GM18505 (cell line): ENCODE measurements at regions not wholly inside any gene's neighbourhood (a gene's known extent, or its start where the extent isn't known, plus 50 kb on each side); places are given as distances from the start of the nearest gene placed in this dataset.

ENCODE experiments used
- ATAC-seq: cut with Tn5 transposase; IDR thresholded peaks from one replicate; pipeline ENCODE4 v1.9.1; 2021; ENCODE audit not compliant: unreplicated experiment
- POLR2A ChIP-seq: IDR thresholded peaks from 4 replicates; pipeline ENCODE4 v1.6.1; 2011; ENCODE audit warnings: borderline replicate concordance; ENCODE audit not compliant: insufficient read depth, insufficient read length; ENCODE audit errors: extremely low read depth

DNA sequence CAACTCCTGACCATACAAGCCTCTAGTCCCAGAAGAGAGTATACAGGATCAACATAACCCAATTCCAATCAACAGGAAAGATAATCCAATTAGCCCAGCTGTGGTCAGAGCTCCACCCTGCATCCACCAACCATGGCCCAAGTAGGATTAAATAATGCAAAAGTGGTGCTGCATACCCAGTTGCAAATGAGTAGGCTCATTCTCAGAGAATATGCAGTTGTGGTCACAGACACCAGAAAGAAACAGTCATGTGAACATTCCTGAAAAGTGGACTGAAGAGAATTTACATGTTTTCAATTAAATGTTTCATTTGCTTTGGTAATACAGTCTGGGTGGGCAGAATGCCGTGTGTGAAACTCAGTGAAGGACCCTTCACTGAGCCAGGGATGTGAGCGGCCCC lies 167.2 kb upstream of the BMP4 start:
- ATAC-seq, result no peak
- no peak for TF ChIP-seq POLR2A

DNA sequence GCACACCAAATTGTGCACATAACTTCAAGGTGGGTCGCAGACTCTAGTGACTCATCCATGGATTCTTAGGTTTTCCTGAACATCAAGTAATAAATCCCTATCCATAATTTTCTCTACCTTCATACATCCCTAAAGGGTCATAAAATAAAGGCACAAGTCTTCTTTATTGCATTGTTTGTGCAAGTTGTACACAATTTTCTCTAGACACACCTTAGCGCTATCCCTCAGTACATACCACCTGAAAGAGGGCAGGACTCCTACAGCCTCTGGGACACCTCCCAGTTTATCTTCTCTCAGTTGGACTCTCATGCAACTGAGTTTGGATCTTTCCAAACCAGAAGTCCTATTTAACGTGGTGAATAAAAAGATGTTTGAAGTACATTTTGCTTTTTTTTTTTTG lies 168.5 kb upstream of the BMP4 start:
- ATAC-seq, result no peak
- TF ChIP-seq POLR2A, result no peak

DNA sequence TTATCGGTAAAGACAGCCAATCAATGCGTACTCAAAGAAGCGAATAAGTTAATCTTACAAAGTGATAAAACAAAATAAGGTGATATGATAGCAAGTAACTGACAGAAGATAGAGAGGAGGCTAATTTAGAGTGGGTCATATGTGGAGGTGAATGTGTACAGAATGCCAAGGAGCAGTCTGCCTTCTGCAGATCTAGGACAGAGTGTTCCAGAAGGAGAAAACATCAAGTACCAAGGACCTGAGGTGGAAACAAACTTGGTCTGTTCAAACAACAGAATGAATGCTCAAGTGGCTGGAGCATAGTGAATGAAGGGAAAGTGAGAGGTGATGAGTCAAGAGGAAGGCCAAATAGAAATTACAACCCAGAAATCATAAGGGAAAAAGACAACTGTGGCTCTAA lies 170.3 kb upstream of the BMP4 start:
- no peak for ATAC-seq
- no peak for TF ChIP-seq POLR2A

DNA sequence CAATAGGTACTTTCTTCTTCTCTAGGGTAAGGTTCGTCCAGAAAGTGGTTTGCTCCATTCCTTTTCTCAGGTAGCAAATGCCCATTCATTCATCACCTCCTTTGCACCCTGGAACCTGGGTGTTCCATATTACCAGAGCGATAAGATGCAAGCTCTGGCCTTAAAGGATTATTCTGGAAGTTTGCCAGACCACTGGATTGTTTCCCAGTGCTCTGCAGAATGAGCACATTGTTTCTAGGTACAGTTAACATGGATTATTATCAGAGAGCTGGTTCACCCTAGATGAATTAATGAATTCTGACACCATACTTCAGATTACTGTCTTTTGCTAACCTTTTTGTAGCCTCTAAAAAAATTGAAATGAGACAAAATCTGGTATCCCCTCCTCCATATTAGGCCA lies 170.9 kb upstream of the BMP4 start:
- TF ChIP-seq POLR2A, result no peak
- ATAC-seq, result no peak

DNA sequence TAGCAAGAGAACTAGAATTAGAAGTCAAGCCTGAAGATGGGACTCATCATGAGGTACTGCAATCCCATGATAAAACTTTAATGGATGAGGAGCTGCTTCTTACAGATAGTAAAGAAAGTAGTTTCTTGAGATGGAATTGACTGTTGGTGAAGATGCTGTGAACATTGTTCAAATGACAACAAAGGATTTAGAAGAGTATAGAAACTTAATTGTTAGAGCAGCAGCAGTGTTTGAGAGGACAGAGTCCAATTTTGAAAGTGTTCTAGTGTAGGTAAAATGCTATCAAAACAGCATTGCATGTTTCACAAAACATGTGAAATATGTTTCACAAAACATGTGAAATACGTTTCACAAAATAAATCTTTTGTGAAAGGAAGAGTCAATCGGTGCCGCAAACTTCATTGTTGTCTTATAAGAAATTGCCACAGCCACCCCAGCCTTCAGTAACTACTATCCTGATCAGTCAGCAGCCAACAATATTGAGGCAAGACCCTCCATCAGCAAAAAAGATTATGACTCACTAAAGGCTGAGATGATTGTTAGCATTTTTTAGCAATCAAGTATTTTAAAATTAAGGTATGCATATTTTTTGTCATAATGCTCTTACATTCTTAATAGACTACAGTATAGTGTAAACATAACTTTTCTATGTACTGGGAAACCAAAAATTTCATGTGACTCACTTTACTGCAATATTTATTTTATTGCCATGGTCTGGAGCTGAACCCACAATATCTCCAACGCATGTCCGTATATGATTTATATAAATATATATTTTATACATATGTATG lies 173.4 kb upstream of the BMP4 start:
- TF ChIP-seq POLR2A, result no peak
- no peak for ATAC-seq

DNA sequence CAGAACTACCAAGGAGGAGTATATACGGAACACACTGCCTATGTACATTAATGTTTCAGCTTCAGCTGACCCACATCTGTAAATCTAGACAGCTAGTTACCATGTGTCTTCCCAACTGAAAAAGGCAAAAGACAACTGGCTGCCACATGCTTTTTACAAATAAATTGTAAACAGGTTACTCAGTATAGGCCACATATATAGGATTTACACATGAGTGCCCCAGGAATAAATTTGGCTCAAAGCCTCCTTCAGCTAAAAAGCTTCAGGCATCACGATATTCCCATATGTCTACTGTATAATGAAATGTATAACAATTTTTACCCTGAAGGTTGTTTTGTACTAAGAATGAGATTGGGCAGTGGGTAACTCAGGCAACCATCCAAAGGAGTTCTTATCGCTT lies 175.9 kb upstream of the BMP4 start:
- no peak for ATAC-seq
- TF ChIP-seq POLR2A, result no peak

DNA sequence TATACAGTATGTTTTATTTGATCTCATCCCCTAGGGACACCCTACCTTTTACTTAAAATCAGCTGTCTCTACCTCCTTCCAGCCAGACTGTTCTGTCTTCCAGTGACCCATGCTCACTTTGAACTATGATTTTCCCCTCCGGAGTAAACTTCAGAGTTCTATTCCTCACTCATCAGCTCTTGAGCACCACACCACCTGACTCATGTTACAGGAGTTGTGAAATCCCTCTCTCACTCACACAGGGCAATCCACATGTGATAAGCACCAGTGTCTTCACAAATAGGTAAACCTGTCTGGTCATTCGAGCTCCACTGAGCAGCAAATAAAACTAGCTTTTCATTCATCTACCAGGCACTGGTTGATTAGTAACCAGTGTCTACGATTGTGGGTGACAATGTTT lies 177.3 kb upstream of the BMP4 start:
- ATAC-seq, result no peak
- TF ChIP-seq POLR2A, result no peak

DNA sequence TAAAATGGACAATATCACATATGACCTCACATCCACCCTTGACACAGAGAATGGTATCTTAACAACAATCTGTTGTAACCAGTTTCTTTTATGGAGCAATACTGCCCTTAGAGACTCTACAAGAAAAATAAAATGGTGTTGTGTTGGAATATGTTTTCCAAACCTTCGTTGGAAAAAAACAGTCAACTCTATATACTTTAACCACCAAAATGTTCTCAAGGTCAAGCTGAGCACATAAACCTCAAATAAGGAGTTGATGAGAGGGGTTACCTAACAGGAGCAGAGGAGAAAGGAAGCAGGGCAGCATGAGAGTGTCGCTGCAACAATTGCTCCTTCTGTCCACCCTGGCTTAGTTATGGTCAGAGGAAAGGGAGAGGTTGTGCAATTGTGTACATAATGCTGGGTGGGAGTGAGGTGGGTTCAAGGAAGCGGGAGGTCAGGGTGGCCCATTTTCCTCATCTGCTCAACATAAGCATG lies 179.2 kb upstream of the BMP4 start:
- no peak for ATAC-seq
- TF ChIP-seq POLR2A, result no peak

DNA sequence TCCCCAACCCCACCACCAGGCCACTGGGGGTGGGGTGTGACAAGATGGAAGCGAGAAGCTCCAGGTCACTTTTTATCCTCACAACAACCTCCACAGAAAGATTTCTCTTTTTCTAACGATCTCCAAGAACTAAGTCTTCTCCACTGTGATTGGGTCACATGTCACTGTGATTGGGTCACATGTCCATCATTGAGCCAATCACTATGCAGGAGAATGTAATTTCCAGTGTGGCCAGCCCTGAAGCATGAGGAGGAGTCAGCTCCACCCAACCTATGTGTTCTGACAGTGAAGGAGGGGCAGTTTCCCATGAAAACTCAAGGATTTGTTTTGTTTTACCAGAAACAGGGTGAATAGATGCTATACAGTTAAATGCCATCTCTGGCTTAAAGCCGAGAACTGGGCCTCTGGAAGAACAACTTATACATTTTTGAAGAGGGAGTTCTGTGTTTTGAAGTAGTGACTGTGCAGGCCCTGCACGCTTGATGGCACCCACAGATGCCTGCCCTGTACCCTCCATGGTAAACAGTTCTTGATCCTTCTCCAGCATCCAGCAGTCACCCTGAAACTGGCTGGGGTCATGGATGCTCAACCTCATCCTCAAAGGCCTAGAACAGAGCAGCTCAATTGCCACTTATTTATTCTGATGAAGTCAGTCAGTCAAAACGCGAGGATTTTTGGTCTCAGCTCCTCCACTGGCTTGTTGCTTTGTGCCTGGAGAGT lies 180.4 kb upstream of the BMP4 start:
- TF ChIP-seq POLR2A, result no peak
- ATAC-seq, result no peak

DNA sequence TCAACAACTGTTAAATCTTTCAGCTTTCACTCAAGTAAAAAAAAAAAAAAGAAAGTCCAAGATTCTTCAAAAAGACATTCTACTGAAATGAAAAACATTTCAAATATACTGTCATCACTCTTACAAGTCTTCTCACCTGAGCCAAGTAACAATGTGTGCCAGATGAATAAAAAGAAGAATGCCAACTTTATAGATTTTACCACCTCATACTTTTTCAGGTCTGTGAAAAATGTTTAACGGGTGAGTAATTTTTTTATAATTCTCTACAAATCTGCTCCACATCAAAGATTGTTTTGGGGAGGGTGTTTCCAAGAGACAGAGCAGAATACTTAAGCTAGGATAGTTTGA lies 181.0 kb upstream of the BMP4 start:
- no peak for TF ChIP-seq POLR2A
- no peak for ATAC-seq

DNA sequence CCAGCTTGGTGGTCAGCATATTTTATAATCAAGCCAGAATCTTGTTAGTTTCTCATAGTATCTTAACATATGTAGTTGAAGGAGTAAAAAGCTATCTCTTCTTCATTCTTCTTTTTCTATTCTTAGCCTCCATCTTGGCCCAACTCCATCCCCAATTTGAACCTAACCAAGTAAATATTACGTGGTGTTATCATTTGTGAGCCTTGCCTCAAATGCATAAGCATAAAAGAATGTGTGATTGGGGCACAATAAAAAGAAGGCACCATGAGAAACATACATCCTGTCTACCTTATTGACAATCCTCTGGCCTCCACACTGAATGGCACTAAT lies 181.4 kb upstream of the BMP4 start:
- no peak for TF ChIP-seq POLR2A

DNA sequence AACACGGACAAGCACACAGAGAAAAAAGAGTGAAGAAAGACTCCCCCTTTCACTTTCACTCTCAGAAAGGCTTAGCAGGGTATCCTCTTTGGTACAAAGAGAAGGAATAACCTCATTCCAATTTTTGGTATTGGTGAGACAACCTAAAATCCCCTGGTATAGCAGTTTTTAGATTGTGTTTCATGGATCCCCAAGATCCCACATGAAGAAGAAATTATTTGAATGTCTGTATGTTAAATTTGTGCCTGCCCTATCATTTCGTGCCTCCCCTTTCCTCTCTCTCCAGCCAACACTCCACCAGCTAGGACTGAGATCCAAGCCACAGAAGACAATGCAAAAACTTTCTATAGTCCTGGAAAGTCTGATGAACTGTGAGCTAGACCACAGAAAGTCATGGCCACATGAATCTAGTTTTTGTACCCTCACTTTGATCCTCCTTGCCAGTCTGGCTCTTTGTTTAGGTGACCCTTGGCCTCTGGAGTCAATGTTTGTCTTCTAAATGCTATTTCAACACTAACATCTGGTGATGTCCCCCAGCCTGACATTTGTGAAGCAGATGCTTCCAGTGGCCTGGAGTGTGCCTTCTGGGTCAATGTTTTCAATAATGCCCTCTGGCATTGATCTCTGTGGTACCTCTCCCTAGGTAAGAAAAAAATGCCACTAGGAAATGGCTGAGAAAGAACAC lies 181.9 kb upstream of the BMP4 start:
- TF ChIP-seq POLR2A, result no peak
- no peak for ATAC-seq

More for the DNA sequence above, 181.4 kb upstream of the BMP4 start:
- ATAC-seq, result no peak

DNA sequence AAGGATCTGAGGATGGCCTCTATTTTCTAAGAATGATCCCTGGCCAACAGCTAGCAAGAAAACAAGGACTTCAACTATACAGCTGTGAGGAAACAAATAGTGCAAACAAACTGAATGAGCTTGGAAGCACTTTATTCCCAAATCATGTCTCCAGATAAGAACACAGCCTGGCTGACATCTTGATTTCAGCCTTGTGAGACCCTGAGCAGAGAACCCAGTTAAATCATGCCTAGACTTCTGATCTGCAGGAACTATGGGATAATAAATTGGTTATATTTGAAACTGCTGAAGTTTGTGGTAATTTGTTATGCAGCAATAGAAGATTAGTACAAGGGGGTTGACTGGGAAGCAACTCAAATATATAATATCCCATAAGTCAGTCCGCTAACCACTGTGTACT lies 183.9 kb upstream of the BMP4 start:
- no peak for ATAC-seq
- TF ChIP-seq POLR2A, result no peak

DNA sequence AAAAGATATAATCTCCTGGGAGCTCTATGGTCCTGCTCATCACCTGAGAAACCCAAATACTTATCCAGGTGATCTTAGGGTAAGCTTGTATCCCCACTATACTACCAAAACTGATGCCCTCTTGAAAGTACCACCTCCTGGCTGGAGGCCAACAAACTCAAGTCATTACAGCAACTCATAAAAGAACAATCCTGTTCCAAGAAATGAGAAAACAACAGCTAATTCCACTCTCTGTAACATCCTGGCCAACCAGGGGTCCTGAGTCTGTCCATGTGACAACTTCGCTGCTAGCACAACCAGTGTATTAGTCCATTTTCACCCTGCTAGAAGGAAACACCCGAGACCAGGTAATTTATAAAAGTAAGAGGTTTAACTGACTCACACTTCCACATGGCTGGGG lies 190.0 kb upstream of the BMP4 start:
- no peak for TF ChIP-seq POLR2A
- no peak for ATAC-seq

DNA sequence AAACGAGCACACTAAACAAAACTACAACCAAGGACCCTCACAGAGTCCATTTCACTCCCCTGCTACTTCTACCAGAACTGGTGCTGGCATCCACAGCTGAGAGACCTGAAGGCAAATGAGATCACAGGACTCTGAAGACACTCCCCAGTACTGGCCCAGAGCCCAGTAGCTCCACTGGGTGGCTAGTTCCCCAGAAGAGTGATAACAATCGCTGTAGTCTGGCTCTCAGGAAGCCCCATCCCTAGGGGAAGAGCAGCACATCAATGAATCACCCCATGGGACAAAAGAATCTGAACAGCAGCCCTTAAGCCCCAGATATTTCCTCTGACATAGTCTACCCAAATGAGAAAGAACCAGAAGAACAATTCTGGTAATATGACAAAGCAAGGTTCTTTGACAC lies 190.7 kb upstream of the BMP4 start:
- ATAC-seq, result no peak
- no peak for TF ChIP-seq POLR2A

DNA sequence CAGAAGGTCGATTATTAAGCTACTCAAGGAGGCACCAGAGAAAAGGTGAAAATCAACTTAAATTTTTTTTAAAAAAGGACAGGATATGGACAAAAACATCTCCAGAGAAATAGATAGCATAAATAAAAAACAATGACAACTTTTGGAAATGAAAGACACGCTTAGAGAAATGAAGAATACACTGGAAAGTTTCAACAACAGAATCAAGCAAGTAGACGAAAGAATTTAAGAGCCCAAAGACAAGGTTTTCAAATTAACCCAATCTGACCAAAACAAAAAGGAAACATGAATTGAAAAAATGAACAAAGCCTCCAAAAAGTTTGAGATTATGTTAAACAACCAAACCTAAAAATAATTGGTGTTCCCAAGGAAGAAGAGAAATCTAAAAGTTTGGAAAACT lies 191.1 kb upstream of the BMP4 start:
- no peak for ATAC-seq
- no peak for TF ChIP-seq POLR2A
